NCI-H128 (cell line): ENCODE measurements at regions not wholly inside any gene's neighbourhood (a gene's known extent, or its start where the extent isn't known, plus 50 kb on each side); places are given as distances from the start of the nearest gene placed in this dataset.

ENCODE experiments used
- DNase-seq: peaks from one replicate; lab custom pipeline; 2025; ENCODE audit not compliant: unreplicated experiment; lab: John Stamatoyannopoulos, UW

GRCh38 chr18:40926679-40927078 lies 1028.4 kb upstream of the PIK3C3 start:
- no peak for DNase-seq

- no peak for DNase-seq
Measured at GRCh38 chr18:40925071-40925541, 1029.9 kb upstream of the PIK3C3 start.

GRCh38 chr18:40921845-40922629 lies 1033.0 kb upstream of the PIK3C3 start:
- no peak for DNase-seq

- DNase-seq, result no peak
Measured at GRCh38 chr18:40917056-40917455, 1038.0 kb upstream of the PIK3C3 start.

DNA sequence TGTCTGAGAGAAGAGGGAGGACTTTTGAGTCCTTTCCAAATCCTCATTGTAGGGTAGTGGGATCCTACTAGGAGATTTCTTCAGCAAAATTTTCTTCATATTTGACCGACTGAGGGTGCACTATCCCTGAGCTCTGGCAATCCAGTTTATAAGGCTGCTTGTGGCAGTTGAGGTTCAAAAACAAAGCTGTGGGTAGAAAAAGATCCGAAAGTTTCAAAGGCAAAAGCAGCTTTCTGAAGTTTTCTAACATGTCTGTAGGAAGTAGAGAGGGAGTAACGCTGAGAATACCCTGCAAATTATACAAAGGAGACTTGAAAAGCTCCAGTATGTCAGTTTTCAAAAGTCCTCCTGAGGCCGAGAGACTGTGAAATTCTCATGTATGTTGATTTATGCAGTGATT lies 1039.3 kb upstream of the PIK3C3 start:
- DNase-seq, result no peak

DNA sequence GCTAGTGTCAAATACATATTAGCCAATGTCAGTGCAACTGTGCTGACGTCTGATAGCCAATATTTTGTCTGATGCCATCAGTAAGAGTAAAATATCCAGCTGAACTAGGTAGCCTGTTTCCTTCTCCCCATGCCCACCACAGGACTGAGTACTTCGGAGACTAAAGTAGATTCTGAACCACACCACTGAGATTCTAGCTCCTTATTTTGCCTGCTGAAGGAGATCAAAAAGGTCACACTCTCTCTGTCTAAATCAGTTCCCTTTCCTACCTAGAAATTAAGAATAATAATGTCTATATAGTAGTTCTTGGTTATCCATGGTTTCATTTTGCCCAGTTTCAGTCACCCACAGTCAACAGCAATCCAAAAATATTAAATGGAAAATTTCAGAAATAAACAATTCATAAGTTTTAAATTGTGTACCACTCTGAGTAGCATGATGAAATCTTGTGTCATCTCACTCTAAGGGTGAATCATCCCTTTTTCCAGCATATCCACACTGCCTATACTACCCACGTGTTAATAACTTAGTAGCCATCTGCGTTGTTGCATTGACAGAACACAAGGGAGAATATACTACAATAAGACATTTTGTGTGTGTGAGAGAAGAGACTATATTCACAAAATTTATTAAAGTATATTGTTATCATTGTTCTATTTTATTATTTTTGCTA lies 1043.3 kb upstream of the PIK3C3 start:
- DNase-seq, result no peak

DNA sequence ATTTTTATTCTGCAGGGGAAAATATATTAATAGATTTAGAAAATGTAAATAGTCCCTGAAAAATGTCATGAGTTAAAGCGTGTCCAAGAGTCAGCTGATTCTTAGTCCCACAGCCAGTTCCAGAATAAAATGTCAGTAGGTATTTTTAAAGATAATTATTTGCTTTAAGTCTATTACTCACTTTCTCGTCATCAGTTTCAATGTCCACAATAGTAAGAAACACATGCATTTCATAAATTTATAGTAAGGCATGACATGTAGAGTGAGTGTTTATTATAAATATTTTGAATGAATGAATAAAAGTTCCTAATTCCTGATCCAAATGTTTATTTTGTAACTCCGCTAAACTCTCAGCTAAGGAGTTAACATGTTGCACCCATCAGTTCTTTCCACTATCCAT lies 1044.0 kb upstream of the PIK3C3 start:
- DNase-seq, result no peak

- DNase-seq, result no peak
Measured at GRCh38 chr18:40907842-40908241, 1047.2 kb upstream of the PIK3C3 start.

DNA sequence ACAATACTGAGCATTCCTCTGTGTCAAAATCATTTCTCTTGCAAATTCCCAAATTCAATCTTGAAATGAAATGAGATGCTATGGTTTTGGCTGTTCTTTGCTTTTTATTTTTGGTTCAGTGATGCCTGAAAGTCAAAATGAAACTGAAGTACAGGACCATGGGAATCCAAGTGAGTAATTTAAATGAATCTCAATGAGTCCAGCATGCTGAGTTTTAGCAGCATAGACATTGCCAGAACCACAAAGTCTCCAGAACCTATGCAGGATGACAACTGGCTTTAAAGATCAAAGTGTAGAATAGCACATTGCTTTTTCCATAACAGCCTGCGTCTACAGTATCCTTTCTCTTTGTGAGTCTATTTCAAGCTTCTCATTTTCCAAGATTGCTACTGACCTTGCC lies 1050.7 kb upstream of the PIK3C3 start:
- DNase-seq, result no peak

GRCh38 chr18:40902436-40902835 lies 1052.6 kb upstream of the PIK3C3 start:
- DNase-seq, result no peak

GRCh38 chr18:40897884-40898283 lies 1057.2 kb upstream of the PIK3C3 start:
- DNase-seq, result no peak

DNA sequence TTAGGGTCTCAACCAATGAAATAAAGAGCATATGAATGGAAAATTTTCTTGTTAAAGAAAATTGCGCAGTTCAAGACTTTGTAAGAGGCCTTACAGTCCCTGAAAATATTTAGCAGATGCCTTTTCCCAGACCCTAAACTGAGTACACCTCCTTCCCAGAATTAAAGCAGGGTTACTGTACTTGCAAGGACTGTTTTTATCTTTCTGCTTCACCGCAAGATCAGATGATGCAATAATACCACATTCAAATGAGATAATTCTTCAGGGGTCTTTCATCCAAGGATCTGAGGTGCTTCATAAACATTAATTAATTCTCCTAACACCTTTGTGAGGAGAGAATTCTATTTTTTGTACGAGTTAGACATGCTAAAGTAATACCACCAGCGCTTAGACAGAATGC lies 1071.8 kb upstream of the PIK3C3 start:
- no peak for DNase-seq

- DNase-seq, result no peak
Measured at GRCh38 chr18:40882468-40882867, 1072.6 kb upstream of the PIK3C3 start.

- DNase-seq, result no peak
Measured at GRCh38 chr18:40878371-40878770, 1076.7 kb upstream of the PIK3C3 start.

GRCh38 chr18:40877096-40877495 lies 1077.9 kb upstream of the PIK3C3 start:
- DNase-seq, result no peak

GRCh38 chr18:40875101-40875615 lies 1079.9 kb upstream of the PIK3C3 start:
- no peak for DNase-seq

DNA sequence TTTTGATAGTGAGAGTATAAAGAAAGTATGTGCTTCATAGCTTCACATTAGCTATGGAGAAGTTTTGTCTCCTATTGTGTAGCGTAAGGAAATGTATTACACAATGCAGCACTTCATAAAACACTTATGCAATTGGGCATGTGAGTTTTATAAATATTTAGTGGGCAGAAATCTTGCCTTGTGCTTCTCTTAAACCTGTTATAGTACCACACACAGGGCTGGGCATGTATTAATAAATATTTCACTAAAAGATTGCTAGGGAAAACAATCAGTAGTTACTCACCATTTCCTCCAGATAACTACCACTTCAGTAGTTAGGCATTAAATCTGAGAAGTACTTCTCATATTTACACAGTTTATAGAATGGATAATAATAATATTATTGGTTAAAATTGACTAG lies 1080.8 kb upstream of the PIK3C3 start:
- no peak for DNase-seq

DNA sequence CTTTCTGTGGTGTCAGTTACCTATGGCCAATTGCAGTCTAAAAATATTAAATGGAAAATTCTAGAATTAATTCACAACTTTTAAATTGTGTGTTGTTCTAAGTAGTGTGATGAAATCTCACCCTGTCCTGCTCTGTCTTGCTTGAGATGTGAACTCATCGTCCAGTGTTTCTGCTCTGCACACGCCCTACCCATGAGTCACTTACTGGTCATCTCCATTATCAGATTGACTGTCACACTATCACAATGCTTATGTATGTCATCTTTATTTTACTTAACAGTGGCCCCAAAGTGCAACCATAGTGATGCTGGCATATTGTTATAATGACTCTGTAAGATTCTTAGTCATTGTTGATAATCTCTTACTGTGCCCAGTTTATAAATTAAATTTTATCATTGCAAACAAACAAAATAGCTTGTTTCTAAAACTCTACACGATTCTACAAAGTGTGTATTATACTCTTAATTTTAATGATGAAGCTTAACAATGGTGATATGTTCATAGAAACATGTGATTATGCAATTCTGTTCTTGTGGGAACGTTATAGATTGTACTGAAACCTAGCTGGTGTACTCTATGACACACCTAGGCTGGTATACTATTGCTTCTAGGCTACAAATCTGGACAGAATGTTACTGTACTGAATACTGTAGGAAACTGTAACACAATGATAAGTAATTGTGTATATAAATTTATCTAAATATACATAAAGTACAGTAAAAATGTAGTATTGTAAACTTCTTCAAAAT lies 1086.8 kb upstream of the PIK3C3 start:
- no peak for DNase-seq

DNA sequence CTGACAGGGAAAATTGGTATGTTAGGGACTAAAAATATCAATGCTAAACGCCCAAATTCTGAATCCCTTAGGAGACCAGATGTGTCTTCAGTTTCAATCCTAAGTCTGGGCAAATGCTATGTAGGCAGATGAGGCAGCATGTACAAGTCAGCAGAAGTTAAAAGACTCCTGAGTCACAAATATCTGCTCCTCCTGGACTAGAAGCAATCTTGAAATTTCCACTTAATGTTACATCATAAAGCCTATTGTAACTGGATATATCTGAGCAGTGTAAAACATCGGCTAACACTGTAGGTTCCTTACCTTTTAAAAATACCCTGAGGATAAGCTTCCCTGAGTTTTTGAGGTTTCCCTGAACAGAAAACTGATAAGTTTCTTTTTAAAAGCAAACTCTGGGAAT lies 1087.6 kb upstream of the PIK3C3 start:
- DNase-seq, result no peak

DNA sequence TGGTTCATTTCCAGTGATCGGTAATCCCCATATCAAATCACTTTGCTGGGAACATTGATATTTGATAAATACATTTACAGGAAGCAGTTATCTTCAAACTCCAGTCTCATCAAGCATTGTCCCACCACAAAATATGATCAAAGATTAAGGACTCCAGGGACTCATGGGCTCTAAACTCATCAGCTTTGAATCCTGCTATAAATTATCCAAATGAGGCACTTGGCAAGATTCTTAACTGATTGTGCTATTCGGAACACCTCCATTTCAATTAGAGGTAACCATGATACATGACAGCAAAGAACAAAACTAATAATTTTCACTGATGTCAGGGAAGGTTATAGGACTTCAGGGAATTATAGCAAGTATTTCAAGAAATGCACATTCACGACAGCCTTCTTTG lies 1088.1 kb upstream of the PIK3C3 start:
- no peak for DNase-seq

DNA sequence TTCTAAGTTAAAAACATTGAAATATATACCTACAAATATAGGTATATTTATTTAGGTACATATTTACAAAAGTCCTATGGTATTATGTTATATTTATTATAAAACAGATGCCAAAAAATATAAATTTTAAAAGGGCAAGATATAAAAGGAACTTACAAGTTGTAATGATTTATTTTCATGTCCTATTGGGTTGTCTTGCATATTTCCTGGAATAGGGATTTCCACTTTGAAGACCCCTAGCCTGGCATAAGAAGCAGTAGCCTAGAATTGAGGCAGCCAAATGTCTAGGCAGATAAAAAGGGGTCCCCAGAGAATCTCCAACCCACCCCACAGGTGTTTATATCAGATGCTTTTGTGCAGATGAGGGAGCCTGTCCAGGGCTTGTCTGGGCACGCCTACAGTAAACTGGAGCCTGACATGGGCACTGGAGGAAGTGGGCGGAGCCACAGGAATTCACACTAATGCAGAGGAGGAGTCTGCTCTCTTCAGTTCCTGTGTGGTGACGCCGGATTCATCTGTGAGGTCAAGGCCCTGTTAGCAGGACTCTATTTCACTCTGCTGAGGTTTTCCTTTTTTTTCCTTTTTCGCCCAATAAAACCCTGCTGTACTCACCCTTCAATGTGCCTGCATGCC lies 1088.9 kb upstream of the PIK3C3 start:
- no peak for DNase-seq
